IPS DF 6.9 (cell line): ENCODE measurements at regions not wholly inside any gene's neighbourhood (a gene's known extent, or its start where the extent isn't known, plus 50 kb on each side); places are given as distances from the start of the nearest gene placed in this dataset.

Source experiments
- DNase-seq: peaks from one replicate; pipeline ENCODE4 v3.0.0-alpha.2; 2013; ENCODE audit warnings: low read depth, low spot score
- H3K27ac ChIP-seq: one replicate; pipeline ENCODE4 v1.5.1; 2013; ENCODE audit warnings: low read length, control low read depth
- H3K27me3 ChIP-seq: 2 replicates; pipeline ENCODE4 v1.6.1; 2013; ENCODE audit warnings: mild to moderate bottlenecking, low read length; ENCODE audit not compliant: control insufficient read depth, insufficient read depth
- H3K36me3 ChIP-seq: 2 replicates; pipeline ENCODE4 v1.6.1; 2013; ENCODE audit warnings: low read length; ENCODE audit not compliant: control insufficient read depth, insufficient read depth
- H3K4me1 ChIP-seq: 2 replicates; pipeline ENCODE4 v1.6.1; 2013; ENCODE audit warnings: low read length; ENCODE audit not compliant: control insufficient read depth, insufficient read depth
- H3K4me3 ChIP-seq: 2 replicates; pipeline ENCODE4 v1.5.1; 2013; ENCODE audit warnings: mild to moderate bottlenecking, low read length
- H3K9me3 ChIP-seq: 2 replicates; pipeline ENCODE4 v1.6.1; 2013; ENCODE audit warnings: low read length, inconsistent platforms; ENCODE audit not compliant: control insufficient read depth, insufficient read depth
- WGBS: extraction: QIAGEN DNeasy Blood & Tissue Kit; methylation state at CpG from one replicate; pipeline ENCODE4 v1.1.7; 2013; ENCODE audit warnings: mixed read lengths, missing lambda C conversion rate; ENCODE audit not compliant: insufficient read length, insufficient coverage; 5-methylcytosine and 5-hydroxymethylcytosine counted together

- H3K4me1 ChIP-seq = no peaks in the 10 kb centered on the region; the same call in 1 of the 2 replicates
- H3K36me3 ChIP-seq = no peaks in the 10 kb centered on the region
- no peaks in the 10 kb centered on the region for H3K27me3 ChIP-seq
- DNase-seq = no peak
- no peak overlapping the region for H3K27ac ChIP-seq
- no peaks in the 10 kb centered on the region for H3K9me3 ChIP-seq
- no CpG with 5 or more reads among the region's 5 CpGs for WGBS
- H3K4me3 ChIP-seq = no peak overlapping the region
Measured at GRCh38 chr4:182091128-182091527, 152.1 kb upstream of the TENM3 start.

DNA sequence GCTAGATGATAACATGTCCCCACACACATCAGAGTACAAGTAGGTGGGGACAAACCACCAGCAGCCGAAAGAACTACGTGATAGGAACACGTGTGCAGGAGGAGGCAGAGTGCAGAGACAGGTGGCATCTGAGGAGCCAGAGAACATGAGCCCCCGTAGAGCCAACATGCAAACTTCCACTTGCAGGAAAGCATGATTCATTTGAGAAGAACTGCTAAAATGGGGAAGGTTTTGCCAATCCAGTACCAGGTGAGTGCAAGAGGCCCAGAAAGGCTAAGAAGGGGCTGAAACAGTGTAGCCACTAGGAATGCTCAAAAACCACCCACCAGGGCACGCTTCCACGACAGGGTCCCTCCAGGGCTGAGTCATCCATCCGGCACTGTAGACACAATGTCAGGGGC is 149.8 kb upstream of the TENM3 start:
- Histone ChIP-seq H3K36me3 (no peaks in the 10 kb centered on the region), H3K4me1 (no peaks in the 10 kb centered on the region), H3K27ac (no peak overlapping the region), H3K4me3 (no peak overlapping the region), H3K9me3 (no peaks in the 10 kb centered on the region), H3K27me3 (no peaks in the 10 kb centered on the region)
- no peak for DNase-seq
- WGBS = no CpG with 5 or more reads among the region's 7 CpGs

GRCh38 chr4:182093935-182094334 is 149.3 kb upstream of the TENM3 start:
- Histone ChIP-seq H3K27me3 (no peaks in the 10 kb centered on the region), H3K36me3 (no peaks in the 10 kb centered on the region), H3K4me3 (no peak overlapping the region), H3K9me3 (no peaks in the 10 kb centered on the region), H3K4me1 (no peaks in the 10 kb centered on the region), H3K27ac (no peak overlapping the region)
- no CpG with 5 or more reads among the region's 3 CpGs for WGBS
- DNase-seq = no peak

DNA sequence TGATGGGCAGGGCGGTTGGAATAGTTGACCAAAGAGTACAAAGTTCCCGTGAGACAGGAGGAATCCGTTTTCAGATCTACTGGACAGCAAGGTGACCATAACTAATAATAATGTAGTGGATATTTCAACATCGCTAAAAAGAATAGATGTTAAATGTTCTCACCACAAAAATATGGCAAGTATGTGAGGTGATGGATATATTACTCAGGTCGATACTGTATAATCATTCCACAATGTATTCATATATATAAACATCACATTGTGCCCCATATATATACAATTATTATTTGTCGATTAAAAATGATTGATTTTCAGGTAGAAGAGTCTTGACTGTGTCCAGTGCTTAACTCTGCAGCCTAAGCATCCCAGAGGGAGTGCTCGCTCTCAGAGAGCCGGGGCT is 141.6 kb upstream of the TENM3 start:
- WGBS = no CpG with 5 or more reads among the region's 8 CpGs
- H3K4me1 ChIP-seq = no peaks in the 10 kb centered on the region
- H3K36me3 ChIP-seq = no peaks in the 10 kb centered on the region
- H3K4me3 ChIP-seq = no peak overlapping the region
- H3K27me3 ChIP-seq = no peaks in the 10 kb centered on the region
- H3K9me3 ChIP-seq = no peaks in the 10 kb centered on the region
- no peak overlapping the region for H3K27ac ChIP-seq
- no peak for DNase-seq

- H3K36me3 ChIP-seq = no peaks in the 10 kb centered on the region
- H3K4me1 ChIP-seq = no peaks in the 10 kb centered on the region
- no peaks in the 10 kb centered on the region for H3K27me3 ChIP-seq
- no CpG with 5 or more reads among the region's 3 CpGs for WGBS
- no peak for DNase-seq
- no peaks in the 10 kb centered on the region for H3K9me3 ChIP-seq
- H3K27ac ChIP-seq = no peak overlapping the region
- H3K4me3 ChIP-seq = no peak overlapping the region
Measured at GRCh38 chr4:182102576-182102975, 140.6 kb upstream of the TENM3 start.

GRCh38 chr4:182103614-182104319 is 139.4 kb upstream of the TENM3 start:
- no CpG with 5 or more reads among the region's 5 CpGs for WGBS
- H3K4me1 ChIP-seq = no peaks in the 10 kb centered on the region
- H3K27ac ChIP-seq = no peak overlapping the region
- no peak for DNase-seq
- H3K36me3 ChIP-seq = no peaks in the 10 kb centered on the region
- H3K27me3 ChIP-seq = no peaks in the 10 kb centered on the region
- H3K4me3 ChIP-seq = no peak overlapping the region
- no peaks in the 10 kb centered on the region for H3K9me3 ChIP-seq

- Histone ChIP-seq H3K4me1 (no peaks in the 10 kb centered on the region), H3K36me3 (no peaks in the 10 kb centered on the region), H3K4me3 (no peak overlapping the region), H3K27me3 (no peaks in the 10 kb centered on the region), H3K27ac (no peak overlapping the region), H3K9me3 (no peaks in the 10 kb centered on the region)
- DNase-seq = no peak
- WGBS = no CpG with 5 or more reads among the region's 7 CpGs
Measured at GRCh38 chr4:182105416-182105815, 137.8 kb upstream of the TENM3 start.

DNA sequence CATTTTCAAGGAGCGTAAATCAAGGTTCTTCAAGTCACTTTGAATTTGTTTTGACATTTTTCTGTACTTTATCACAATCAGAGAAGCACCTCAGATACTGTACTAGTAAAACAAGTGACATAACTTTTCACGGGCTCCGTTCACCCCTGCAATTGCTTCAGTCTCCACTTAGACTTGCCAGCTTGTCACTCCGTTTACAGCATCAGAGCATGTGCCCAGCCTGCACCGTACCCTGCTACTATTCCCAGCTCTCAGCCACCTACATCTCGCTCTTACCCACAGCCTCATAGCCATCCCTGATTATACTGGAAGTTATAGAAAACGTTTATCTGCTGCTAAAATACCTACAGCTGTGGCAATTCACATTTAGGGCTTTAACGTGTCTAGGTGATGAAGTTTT is 135.3 kb upstream of the TENM3 start:
- no peaks in the 10 kb centered on the region for H3K36me3 ChIP-seq
- no peak for DNase-seq

GRCh38 chr4:182111586-182111985 is 131.6 kb upstream of the TENM3 start:
- Histone ChIP-seq H3K4me3 (no peak overlapping the region), H3K9me3 (no peaks in the 10 kb centered on the region), H3K27ac (no peak overlapping the region), H3K27me3 (no peaks in the 10 kb centered on the region), H3K36me3 (no peaks in the 10 kb centered on the region), H3K4me1 (no peaks in the 10 kb centered on the region)
- DNase-seq = no peak
- no CpG with 5 or more reads among the region's 1 CpG for WGBS

More for the DNA sequence above, 135.3 kb upstream of the TENM3 start:
- Histone ChIP-seq H3K27me3 (no peaks in the 10 kb centered on the region), H3K9me3 (no peaks in the 10 kb centered on the region), H3K4me1 (no peaks in the 10 kb centered on the region), H3K27ac (no peak overlapping the region), H3K4me3 (no peak overlapping the region)
- WGBS = no CpG with 5 or more reads among the region's 8 CpGs

DNA sequence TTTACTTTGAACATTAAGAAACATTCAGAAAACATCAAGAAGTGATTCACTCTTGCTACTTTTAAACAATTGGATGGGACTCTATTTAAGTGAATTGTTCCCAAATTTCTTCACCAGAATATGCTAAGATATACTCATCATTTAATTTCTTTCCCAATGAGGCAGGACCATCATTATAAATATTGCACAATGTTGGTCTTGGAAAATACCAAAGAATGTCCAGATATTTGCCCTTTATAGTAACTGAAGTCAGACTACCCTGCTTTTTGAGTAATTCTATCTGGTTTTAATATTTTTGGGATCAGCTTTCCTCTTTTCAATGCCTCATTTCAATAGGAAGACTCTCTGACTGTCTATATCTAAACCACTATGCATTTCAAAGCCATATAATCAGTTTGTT is 129.4 kb upstream of the TENM3 start:
- Histone ChIP-seq H3K4me1 (no peaks in the 10 kb centered on the region), H3K9me3 (no peaks in the 10 kb centered on the region), H3K36me3 (no peaks in the 10 kb centered on the region), H3K4me3 (no peak overlapping the region), H3K27ac (no peak overlapping the region), H3K27me3 (no peaks in the 10 kb centered on the region)
- DNase-seq = no peak

DNA sequence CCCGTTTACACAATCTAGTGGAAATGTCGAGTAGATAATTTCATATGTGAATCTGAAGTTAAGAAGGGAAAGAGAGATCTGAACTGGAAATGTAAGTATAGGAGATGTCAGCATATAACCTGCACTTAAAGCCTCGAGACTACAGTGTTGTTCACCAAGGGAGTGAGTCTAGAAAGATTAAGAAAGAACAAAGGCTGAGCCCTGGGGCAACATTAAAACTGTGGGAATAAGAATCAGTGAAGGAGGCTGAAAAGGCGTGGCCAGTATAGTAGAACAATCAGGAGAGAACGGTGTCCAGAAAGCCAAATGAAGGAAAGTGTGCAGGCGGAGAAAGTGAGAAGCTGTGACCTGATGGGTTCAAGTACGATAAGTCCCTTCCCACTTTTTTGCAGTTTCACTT is 118.8 kb upstream of the TENM3 start:
- Histone ChIP-seq H3K36me3 (no peaks in the 10 kb centered on the region), H3K27ac (no peak overlapping the region), H3K9me3 (no peaks in the 10 kb centered on the region), H3K4me3 (no peak overlapping the region), H3K4me1 (no peaks in the 10 kb centered on the region), H3K27me3 (no peaks in the 10 kb centered on the region)
- WGBS = no CpG with 5 or more reads among the region's 7 CpGs
- DNase-seq = no peak
